ENCODE measurements at regions not wholly inside any gene's neighbourhood (a gene's known extent, or its start where the extent isn't known, plus 50 kb on each side); places are given as distances from the start of the nearest gene placed in this dataset.
"Not testable (repeated sequence)": the region's sequence is repeated elsewhere in the genome, so short reads cannot be mapped to it uniquely, and the experiment has no call there.

GRCh38 chr3:18531662-18532061 is 106.5 kb upstream of the SATB1 start:
- Histone ChIP-seq H3K9me3 (no peaks in the 10 kb centered on the region), H3K4me3 (no peak overlapping the region), H3K4me1 (ENCODE audit: insufficient read depth) (no peaks in the 10 kb centered on the region), H3K27ac (no peak overlapping the region), H3K36me3 (no peaks in the 10 kb centered on the region), H3K27me3 (no peaks in the 10 kb centered on the region)
- TF ChIP-seq POLR2A (IDR thresholded peaks at IDR 0.05) (no peak), CTCF (IDR thresholded peaks at IDR 0.05) (no peak), EP300 (IDR thresholded peaks at IDR 0.05) (no peak)
- no peak for DNase-seq
- intact Hi-C loops (cut with DNase I): no loop called here
- WGBS, 3 donors: 91 to 94% (median 94%) methylated on average over 1 of the region's 1 CpG

- TF ChIP-seq EP300 (IDR thresholded peaks at IDR 0.05): no peak
- no peak for TF ChIP-seq CTCF (IDR thresholded peaks at IDR 0.05)
- TF ChIP-seq POLR2A (IDR thresholded peaks at IDR 0.05): no peak
- no peaks in the 10 kb centered on the region for H3K27me3 ChIP-seq
- no peak overlapping the region for H3K4me3 ChIP-seq
- no peaks in the 10 kb centered on the region for H3K9me3 ChIP-seq
- WGBS, 3 donors: 52 to 60% (median 57%) methylated on average over 1 of the region's 1 CpG
- no peaks in the 10 kb centered on the region for H3K4me1 ChIP-seq (ENCODE audit: insufficient read depth)
- no peak for DNase-seq
- no peak overlapping the region for H3K27ac ChIP-seq
- intact Hi-C loops (cut with DNase I): no loop called here
- H3K36me3 ChIP-seq: no peaks in the 10 kb centered on the region
These were observed 104.5 kb upstream of the SATB1 start for GRCh38 chr3:18529631-18530030.

GRCh38 chr3:18527691-18528090 is 102.6 kb upstream of the SATB1 start:
- no peak for DNase-seq
- Histone ChIP-seq H3K27me3 (no peaks in the 10 kb centered on the region), H3K36me3 (no peaks in the 10 kb centered on the region), H3K27ac (no peak overlapping the region), H3K9me3 (no peaks in the 10 kb centered on the region), H3K4me1 (ENCODE audit: insufficient read depth) (no peaks in the 10 kb centered on the region), H3K4me3 (no peak overlapping the region)
- TF ChIP-seq POLR2A (IDR thresholded peaks at IDR 0.05) (no peak), CTCF (IDR thresholded peaks at IDR 0.05) (no peak), EP300 (IDR thresholded peaks at IDR 0.05) (no peak)
- intact Hi-C loops (cut with DNase I): no loop called here

GRCh38 chr3:18526667-18527066 is 101.5 kb upstream of the SATB1 start:
- Histone ChIP-seq H3K9me3 (no peaks in the 10 kb centered on the region), H3K4me1 (ENCODE audit: insufficient read depth) (no peaks in the 10 kb centered on the region), H3K36me3 (no peaks in the 10 kb centered on the region), H3K27ac (no peak overlapping the region), H3K27me3 (no peaks in the 10 kb centered on the region), H3K4me3 (no peak overlapping the region)
- TF ChIP-seq CTCF (IDR thresholded peaks at IDR 0.05) (no peak), EP300 (IDR thresholded peaks at IDR 0.05) (no peak), POLR2A (IDR thresholded peaks at IDR 0.05) (no peak)
- intact Hi-C loops (cut with DNase I): no loop called here
- no peak for DNase-seq

DNA sequence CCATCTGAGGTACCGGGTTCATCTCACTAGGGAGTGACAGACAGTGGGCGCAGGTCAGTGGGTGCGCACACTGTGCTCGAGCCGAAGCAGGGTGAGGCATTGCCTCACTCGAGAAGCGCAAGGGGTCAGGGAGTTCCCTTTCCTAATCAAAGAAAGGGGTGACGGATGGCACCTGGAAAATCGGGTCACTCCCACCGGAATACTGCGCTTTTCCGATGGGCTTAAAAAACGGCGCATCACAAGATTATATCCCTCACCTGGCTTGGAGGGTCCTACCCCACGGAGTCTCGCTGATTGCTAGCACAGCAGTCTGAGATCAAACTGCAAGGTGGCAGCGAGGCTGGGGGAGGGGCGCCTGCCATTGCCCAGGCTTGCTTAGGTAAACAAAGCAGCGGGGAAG is 91.0 kb upstream of the SATB1 start:
- H3K36me3 ChIP-seq; H3K27ac ChIP-seq; H3K9me3 ChIP-seq; H3K27me3 ChIP-seq; H3K4me3 ChIP-seq; intact Hi-C loops (cut with DNase I); H3K4me1 ChIP-seq (ENCODE audit: insufficient read depth); DNase-seq: not testable (repeated sequence)
- 89 to 96% (median 91%) methylated on average over 17 to 18 of the region's 19 CpGs for WGBS, 3 donors

Data from ovary (tissue), 7 donors.